HG03175 (cell line): ENCODE measurements at regions not wholly inside any gene's neighbourhood (a gene's known extent, or its start where the extent isn't known, plus 50 kb on each side); places are given as distances from the start of the nearest gene placed in this dataset.

Source experiments
- ATAC-seq: cut with Tn5 transposase; IDR thresholded peaks from one replicate; pipeline ENCODE4 v1.9.1; 2021; ENCODE audit warnings: mild to moderate bottlenecking, moderate library complexity; ENCODE audit not compliant: unreplicated experiment

GRCh38 chr16:85501900-85502299, 111.2 kb upstream of the GSE1 start:
- ATAC-seq, result no peak

- ATAC-seq, result no peak
These were observed 110.8 kb upstream of the GSE1 start for GRCh38 chr16:85502357-85502756.

- ATAC-seq, result no peak
These were observed 109.4 kb upstream of the GSE1 start for GRCh38 chr16:85503679-85504231.

- ATAC-seq, result no peak
These were observed 108.9 kb upstream of the GSE1 start for GRCh38 chr16:85504242-85504641.

GRCh38 chr16:85505794-85506634, 107.1 kb upstream of the GSE1 start:
- no peak for ATAC-seq

GRCh38 chr16:85506635-85506911, 106.5 kb upstream of the GSE1 start:
- ATAC-seq, result no peak

GRCh38 chr16:85507342-85507741, 105.8 kb upstream of the GSE1 start:
- ATAC-seq, result no peak

- ATAC-seq, result no peak
These were observed 104.7 kb upstream of the GSE1 start for GRCh38 chr16:85508388-85508787.

- no peak for ATAC-seq
These were observed 104.1 kb upstream of the GSE1 start for GRCh38 chr16:85508993-85509392.

- ATAC-seq, result no peak
These were observed 103.0 kb upstream of the GSE1 start for GRCh38 chr16:85510041-85510659.

GRCh38 chr16:85511938-85512807, 100.9 kb upstream of the GSE1 start:
- no peak for ATAC-seq

GRCh38 chr16:85512808-85513115, 100.4 kb upstream of the GSE1 start:
- no peak for ATAC-seq

- no peak for ATAC-seq
These were observed 99.9 kb upstream of the GSE1 start for GRCh38 chr16:85513180-85513579.

- ATAC-seq, result no peak
These were observed 99.5 kb upstream of the GSE1 start for GRCh38 chr16:85513649-85514048.

GRCh38 chr16:85514295-85514597, 98.9 kb upstream of the GSE1 start:
- ATAC-seq, result no peak

GRCh38 chr16:85514598-85515318, 98.4 kb upstream of the GSE1 start:
- ATAC-seq, result no peak

GRCh38 chr16:85515319-85515745, 97.8 kb upstream of the GSE1 start:
- no peak for ATAC-seq

- no peak for ATAC-seq
These were observed 97.2 kb upstream of the GSE1 start for GRCh38 chr16:85515830-85516397.

- ATAC-seq, result no peak
These were observed 96.0 kb upstream of the GSE1 start for GRCh38 chr16:85517154-85517553.

GRCh38 chr16:85517563-85518179, 95.5 kb upstream of the GSE1 start:
- ATAC-seq, result no peak
